ENCODE measurements at regions not wholly inside any gene's neighbourhood (a gene's known extent, or its start where the extent isn't known, plus 50 kb on each side); places are given as distances from the start of the nearest gene placed in this dataset.

DNA sequence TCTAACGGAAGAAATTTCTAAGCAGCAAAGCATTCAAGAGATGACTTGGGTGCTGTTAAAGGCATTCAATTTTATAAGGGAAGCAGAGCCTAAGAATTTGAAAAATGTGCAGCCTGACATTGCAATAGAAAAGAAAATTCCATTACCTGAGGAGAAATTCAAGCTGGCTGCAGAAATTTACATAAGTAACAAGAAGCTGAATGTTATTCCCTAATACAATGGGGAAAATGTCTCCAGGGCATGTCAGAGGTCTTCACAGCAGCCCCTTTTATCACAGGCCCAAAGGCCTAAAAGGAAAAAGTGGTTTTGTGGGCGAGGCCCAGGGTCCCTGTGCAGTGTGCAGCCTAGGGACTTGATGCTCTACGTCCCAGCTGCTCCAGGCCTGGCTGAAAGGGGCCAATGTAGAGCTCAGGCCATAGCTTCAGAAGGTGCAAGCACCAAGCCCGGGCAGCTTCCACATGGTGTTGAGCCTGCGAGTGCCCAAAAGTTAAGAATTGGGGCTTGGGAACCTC, 306.7 kb downstream of the RDH14 start:
- no peak for DNase-seq (ENCODE audit: low spot score)

DNA sequence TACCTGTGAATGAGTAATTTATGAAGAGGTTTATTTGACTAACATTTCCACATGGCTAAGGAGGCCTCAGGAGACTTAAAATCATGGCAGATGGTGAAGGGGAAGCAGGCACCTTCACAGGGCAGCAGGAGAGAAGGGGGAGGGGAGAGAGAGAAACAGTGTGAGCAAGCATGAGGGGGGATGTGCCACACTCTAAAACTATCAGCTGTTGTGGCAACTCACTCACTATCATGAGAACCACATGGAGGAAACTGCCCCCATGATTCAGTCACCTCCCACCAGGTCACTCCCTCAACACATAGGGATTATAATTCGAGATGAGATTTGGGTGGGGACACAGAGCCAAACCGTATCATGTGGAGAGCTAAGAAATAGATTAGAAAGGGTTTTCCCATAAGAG, 309.0 kb downstream of the RDH14 start:
- DNase-seq (ENCODE audit: low spot score), result no peak

DNA sequence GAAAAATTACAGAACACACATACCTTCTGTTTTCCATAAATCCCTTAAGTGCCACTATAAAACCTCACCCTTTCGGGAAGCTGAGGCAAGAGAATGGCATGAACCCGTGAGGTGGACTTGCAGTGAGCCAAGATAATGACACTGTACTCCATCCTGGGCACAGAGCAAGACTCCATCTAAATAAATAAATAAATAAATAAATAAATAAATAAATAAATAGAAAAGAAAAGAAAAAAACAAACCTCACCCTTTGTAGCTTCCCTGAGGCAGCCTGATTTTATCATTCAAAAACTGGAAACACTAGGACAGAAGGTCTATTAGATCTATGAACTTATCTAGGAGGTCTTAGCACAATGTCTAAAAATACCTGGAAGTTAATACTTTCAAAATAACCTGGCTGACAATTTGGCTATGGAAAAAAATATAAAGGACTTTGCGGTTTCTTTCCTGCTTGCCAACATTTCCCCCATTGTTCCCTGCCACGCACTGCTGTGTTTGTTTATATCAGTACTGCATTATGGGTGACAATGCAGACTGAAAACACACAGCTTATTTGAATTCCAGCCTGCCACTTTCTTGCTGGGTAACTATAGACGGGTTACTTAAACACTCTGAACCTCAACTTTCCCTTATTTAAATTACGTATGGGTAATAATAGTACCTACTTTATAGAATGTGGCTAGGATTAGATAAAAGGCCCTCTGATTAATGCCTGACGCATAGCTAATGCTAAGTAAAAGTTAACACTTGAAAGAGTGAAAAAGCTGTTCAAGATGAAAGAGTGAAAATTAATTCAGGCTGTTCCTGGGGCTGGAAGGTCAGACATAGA, 313.0 kb downstream of the RDH14 start:
- no peak for DNase-seq (ENCODE audit: low spot score)

DNA sequence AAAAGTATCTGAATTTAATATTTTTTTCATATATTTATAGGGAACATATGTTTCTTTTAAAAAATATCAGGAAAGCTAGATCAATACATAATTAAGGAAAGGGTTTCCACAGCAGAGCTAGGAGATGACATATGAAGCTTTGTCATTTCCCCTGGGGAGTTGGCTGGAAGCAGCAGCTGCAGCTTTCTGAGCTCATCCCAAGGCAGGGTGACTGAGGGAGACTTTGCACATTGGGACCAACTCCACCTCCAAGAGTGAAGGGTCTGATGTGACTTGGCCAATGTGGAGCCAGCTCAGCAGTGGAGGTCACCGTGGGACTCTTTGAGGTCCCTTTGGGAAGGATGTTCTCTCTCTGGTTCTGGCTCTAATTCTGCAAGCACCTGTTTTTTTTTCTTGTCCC, 315.1 kb downstream of the RDH14 start:
- DNase-seq (ENCODE audit: low spot score), result no peak

DNA sequence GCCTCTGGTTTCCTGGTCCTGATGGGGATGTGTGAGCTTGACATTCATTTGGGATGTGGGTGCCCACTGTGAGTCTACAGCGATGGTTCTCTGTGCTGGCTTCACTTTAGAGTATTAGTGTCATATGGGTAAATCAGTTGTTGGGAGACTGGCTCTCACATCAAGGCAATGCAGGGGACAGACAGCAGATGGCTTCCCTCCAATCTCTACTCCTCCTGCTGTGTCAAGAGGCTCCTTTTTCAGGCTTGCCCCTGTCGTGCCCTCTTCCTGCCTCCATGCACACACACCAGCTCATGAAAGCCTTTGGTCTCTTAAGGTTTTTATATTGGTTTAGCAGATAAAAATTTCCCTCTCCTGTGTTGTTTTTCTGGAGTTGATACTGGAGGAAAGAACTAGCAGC, 315.6 kb downstream of the RDH14 start:
- no peak for DNase-seq (ENCODE audit: low spot score)

DNA sequence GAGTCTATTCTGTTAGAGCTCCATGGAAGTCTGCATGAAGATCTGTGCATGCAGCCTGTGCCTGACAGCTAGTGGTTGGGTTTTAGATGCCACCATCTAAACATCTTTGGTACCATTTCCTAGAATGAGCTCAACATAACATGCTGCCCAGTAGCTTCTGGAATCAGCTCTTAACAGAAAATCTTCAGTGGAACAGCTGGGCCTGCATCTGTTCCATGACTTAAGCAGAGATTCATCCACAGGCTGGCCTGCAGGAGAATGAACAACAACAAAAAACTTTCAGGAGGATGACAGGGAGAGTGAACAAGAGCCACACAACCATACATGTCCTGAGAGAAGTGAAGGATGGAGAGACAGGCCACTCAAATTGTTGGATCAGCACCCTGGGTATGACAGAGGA, 316.6 kb downstream of the RDH14 start:
- DNase-seq (ENCODE audit: low spot score), result no peak

DNA sequence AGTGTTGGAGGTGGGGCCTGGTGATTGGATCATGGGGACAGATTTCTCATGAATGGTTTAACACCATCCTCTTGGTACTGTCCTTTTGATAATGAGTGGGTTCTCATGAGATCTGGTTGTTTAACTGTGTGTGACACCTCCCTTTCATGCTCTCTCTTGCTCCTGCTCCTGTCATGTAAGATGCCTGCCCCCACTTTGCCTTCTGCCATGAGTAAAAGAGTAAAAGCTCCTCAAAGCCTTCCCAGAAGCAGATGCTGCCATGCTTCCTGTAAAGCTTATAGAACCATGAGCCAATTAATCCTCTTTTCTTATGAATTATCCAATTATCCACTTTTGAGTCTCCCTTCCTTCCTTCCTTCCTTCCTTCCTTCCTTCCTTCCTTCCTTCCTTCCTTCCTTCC, 317.7 kb downstream of the RDH14 start:
- no peak for DNase-seq (ENCODE audit: low spot score)

DNA sequence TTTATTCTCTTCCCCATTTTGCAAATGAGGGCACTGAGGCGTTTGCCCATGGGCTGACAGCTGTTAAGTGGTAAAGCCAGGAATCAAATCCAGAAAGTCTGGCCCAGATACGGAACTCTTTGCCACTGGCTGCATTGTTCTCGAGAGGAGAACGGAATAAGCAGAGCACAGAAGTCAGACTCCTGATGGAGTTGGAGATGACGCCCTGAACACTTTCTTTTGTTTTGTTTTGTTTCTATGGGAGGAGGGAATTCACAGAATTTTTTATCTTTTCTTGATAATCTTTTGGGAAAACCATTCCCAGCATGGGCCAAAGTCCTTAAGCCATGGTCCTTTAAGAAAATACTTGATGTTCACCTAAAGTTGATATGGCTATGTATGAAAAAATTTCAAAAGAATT, 322.2 kb downstream of the RDH14 start:
- no peak for DNase-seq (ENCODE audit: low spot score)

DNA sequence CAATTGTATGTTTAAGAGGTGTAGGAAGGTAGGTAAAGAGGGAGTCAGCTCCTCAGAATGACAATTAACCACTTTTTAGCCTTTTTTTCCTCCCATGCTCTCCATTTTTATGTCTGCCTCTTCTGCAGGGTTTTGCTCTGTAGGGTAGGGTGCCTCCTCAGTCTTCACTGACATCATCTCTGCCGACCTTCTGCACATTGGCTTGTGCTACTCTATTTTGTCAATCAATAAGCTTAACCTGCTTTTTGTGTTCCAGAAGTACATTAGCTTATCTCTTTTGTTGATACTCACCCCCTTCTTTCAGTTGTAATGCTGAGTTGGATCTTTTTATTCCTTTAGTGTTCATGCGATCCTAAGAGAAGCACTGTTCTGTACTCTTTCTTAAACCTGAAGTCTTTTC, 323.2 kb downstream of the RDH14 start:
- DNase-seq (ENCODE audit: low spot score), result no peak

DNA sequence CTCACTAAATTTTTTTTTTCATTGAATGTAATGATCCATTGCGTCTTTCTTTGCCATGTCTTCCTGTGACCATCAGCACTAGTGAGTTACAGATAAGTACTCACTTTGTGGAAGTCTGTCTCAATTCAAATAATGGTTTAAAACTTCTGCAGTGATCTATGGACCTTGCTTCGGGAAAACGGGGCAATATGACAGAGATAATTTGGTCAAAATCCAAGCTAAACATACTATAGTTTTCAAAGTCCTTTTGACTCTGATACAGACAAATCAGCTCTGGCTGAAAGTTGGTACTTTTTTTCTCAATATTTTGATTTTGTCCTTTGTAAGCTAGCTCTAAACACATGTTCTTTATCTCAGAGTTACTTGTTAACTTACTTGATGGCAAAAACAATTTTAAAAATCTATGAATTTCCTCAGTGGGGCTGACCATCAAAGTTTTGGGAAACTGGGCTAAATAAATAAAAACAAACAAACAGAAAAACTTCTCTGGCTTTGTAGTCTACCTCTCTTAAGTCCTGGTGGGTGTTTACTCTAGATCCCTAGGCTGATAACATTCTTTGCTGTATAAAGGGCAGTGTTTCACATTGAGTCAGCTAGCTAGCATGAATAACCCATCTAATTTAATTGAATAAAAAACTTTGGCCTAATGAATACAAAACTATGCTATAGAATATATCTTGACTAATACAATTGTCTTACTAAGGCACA, 327.6 kb downstream of the RDH14 start:
- no peak for DNase-seq (ENCODE audit: low spot score)

DNA sequence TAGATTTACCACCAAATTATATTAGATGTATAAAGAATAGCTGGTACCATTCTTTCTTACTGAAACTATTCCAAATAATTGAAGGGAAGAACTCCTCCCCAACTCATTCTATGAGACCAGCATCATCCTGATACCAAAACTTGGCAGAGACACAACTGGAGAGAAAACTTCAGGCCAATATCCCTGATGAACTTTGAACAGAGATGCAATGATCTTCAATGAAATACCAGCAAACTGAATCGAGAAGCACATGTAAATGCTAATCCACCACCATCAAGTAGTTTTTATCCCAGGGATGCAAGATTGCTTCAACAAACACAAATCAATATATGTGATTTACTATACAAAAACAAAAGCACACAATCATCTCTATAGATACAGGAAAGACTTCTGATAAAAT, 329.8 kb downstream of the RDH14 start:
- no peak for DNase-seq (ENCODE audit: low spot score)

DNA sequence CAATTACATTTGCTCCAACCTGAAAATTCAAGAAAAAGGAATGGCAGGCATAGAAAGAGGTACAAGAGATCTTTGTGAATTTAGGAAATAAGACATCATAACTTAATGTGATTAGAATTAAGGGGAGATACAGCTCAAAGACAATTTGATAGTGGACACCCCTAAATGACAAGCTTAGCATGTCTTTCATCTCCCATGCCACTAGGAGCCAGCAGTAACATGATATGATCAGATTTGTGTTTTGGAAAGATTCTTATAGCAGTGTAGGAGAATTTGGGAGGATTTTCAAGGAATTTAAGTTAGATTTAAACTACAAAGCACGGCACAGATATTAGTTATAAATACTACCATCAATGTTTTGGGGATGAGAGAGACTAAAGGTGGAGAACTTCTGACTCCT, 340.8 kb downstream of the RDH14 start:
- DNase-seq (ENCODE audit: low spot score), result no peak

DNA sequence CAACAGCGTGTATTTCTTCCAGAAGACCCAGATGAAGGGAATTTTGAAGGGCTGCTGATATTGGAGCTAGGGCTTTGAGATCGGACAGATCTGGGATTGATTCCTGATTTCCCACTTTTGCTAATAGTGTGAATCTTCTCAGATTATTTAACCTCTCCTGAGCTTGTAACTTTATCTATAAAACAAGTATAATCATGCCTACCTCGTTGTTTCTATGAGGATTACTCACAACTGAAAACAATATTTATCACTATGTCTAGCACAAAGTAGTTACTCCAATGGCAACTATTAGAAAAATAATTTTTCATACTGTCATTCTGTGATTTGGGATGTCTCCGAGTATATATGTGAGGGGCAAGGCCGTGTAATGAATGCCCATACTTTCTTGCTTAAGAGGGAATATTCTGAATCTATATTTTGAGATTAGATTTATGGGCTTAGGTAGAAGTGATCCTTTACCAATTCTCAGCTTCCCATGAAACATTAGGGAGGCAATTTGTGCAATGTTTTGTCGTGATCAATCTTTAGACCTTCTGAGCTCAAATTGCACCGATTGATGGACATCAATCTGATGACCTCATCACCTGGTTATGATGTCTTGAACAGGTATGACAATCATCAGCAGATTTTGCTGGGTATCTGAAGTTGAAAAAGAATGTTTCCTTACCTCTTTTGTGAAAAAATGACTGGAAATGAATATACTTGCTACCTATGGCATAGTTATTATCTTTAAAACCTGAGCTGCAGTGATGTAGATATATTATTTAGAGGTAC, 339.9 kb downstream of the KCNS3 start:
- DNase-seq (ENCODE audit: low spot score), result no peak

DNA sequence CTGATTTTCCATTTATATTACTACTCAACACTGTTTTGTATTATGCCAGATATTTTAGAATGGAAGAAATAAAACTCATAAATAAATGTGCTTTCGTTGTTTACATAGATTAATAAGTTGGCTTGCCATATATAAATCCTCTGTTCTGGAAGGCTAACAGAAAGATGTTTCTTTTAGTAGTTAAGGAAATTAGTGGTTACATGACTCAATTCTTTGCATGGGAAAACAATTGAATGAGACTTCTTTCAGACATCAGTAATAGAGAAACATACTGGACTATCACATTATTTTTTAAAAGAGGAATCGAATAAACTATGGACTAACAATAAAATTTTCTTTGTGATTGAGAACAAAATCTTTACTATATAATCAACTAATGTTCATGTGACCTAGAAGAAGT, 336.5 kb downstream of the KCNS3 start:
- DNase-seq (ENCODE audit: low spot score), result no peak

DNA sequence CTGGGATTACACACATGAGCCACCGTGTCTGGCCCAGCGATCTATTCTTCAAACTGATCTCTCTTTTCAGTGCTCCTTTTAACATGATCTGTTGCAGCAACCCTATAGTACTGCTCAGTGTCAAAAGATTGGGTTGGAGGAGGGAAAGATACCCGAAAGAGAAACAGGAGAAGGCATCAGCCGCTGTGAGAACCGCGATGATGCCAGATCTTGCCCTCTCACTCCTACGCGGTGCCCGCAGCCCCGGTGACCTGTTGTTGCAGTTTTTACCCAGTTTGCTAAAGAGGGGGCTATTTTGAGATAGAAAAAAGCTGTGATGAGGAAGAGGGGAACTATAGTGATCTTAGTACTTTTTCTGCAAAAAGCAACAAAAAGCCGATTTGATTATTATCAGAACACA, 335.5 kb downstream of the KCNS3 start:
- no peak for DNase-seq (ENCODE audit: low spot score)

DNA sequence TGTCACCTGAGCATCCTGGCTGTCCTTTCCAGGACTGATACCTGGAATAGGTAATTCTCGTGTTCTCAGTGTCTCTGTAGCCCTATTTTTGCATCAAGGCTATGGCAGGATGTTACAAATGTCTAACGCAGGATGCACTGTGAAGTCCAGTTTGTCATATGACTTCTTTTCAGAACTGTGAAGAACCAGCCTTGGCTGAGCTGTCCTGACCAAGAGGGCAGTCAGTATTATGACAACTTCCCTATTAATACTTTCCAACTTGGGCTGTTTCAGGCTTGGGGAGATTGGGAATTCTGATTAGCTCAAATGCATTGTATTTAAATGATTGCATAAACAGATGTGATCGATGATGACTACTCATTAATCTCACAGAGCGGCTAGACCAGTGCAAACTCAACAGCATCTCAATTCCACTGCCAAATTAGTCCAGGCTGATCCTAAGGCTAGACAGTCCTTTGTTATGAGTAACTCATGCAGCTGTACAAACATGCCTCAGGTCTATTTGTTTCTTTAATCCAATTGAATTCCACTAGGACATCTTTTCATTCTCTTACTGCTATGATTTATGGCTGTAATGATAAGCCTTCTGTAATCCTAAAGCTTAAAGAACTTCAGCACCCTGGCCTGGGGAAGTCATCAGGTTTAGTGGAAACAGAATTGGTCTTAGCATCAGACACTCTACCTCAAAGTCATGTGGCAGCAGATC, 331.6 kb downstream of the KCNS3 start:
- DNase-seq (ENCODE audit: low spot score), result no peak

DNA sequence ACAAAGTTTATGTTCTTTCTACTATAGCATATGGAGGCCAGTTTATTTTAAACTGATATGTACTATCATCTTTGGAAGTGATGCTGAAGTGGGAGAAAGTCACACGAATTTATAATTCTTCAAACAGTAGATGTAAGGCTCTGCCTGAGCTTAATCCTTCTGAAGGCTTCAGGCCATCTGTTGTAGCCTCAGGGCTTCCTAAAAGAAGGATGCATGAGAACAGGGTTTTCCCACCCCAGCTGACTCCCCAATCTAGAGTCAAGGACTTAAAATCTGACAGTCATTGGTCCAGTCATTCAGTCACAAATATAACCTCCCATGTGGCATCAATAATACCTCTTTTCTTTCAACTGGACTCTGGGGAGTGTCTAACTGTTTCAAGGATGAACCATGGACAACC, 330.5 kb downstream of the KCNS3 start:
- no peak for DNase-seq (ENCODE audit: low spot score)

DNA sequence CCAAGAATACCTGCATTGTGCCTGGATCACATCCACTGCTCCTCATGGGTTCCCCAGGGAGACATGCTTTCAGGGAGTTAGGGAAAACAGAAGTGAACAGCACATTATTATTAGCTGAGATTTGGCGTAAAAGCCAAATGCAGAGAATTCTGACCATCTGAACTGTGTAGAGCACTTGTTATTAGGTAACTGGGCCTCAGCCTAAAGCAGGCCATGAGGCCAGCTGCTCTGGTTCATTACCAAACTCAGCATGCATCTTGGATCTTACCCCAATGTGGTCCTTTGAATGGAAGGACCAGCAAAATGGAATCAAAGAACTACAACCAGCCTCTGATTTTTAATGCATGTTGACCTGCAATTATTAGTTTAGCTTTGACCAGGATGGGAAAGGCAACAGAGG, 322.3 kb downstream of the KCNS3 start:
- DNase-seq (ENCODE audit: low spot score), result no peak

DNA sequence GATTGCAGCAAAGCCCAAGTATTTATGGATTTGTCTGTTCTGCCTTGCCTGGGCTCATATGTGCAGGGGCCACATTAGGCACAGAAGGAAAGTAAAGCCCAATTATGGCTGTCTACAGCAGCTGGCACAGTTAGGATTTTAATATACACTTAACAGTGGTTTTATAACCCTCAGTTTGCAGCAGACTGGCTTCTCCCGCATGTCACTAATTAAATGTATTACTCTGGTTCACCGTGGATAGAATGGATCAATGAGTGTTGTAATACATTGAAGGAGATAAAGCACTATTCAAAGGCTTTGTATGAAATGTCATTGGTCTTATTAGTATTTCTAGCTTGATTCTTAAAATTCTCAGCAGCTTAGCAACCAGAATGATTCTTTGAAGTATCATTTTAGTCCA, 320.2 kb downstream of the KCNS3 start:
- DNase-seq (ENCODE audit: low spot score), result no peak

DNA sequence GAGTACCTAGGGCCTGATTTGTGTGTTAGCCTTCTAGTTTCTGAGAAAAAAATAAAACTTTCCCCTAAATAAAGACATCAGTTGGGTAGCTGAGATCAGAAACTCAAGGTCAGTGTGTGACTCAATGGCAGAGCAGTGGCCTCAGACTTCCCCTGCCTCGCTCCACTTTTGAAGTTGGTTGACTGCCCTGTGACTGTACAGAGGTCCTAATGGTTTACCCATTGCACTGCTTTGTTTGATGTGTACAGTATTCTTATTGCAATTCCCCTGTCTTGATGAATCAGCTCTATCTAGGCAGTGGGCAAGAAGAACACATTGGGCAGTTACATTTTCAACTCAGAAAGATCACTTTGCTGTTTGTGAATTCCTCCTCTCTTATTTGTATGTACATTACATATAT, 315.7 kb downstream of the KCNS3 start:
- no peak for DNase-seq (ENCODE audit: low spot score)

DNA sequence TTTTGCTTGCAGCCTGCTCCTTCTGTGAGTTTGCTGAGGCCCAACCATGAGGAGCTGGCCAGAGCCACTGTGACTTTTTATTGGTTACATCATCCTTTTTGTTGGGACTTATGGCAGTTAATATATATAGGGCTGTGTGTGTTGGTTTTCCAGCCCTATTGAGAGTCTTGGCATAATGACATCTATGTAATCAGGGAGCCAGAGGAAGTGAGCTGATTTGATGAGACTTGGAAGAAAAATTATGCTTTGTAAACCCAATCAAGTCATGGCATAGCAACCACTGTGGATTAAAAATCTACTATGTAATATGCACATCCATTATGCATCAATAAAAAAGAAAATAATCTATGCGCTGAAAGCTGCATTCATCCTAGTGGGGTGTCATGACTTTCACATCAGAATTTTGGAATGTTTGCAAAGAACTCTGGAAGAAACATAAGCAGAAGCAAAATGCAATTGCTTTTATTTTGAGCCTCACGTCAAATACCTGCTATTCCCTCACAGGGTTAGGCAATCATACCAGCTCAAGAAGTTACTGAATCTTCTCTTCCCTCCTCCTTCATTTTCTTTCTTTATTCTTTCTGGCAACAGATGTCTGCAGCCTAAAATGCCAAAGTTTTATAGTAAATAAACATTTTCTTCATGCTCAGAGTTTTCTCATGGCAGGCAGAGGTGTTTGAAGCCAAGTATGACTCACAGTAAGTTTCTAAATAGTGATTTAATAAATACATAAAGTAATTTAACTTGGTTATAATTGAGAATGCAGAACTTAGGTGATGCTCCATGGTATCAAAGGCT, 308.5 kb downstream of the KCNS3 start:
- DNase-seq (ENCODE audit: low spot score), result no peak
